IMR-90 (cell line): ENCODE measurements at regions not wholly inside any gene's neighbourhood (a gene's known extent, or its start where the extent isn't known, plus 50 kb on each side); places are given as distances from the start of the nearest gene placed in this dataset.

Experiments
- ATAC-seq: fragments of 200-7000 bp; cut with Tn5 transposase; 2 replicates; pipeline ENCODE4 v1.9.1; 2020; ENCODE audit warnings: low read depth, mild to moderate bottlenecking, moderate library complexity
- BruUV-seq: library from RNA; stranded (reverse); fragments of 400-500 nt; replicated peaks from 2 replicates; lab custom pipeline; 2021; lab: Mats Ljungman, UMichigan
- CTCF ChIA-PET: fragments of 300-600 bp; formaldehyde crosslinking; extraction: SDS; loops from one replicate; lab custom pipeline; 2021; ENCODE audit warnings: antibody characterized with exemption; lab: Yijun Ruan, JAX
- POLR2A ChIA-PET: fragments of 300-600 bp; sonication (Branson Sonifier 250); formaldehyde crosslinking; loops from one replicate; lab custom pipeline; 2022; ENCODE audit warnings: antibody characterized with exemption; ENCODE audit not compliant: unreplicated experiment; lab: Charles Lee
- DNase-seq: peaks from one replicate; pipeline ENCODE4 v3.0.0; 2013
- H2AFZ ChIP-seq: replicated peaks from 2 replicates; pipeline ENCODE3; 2013; ENCODE audit warnings: low read length, mild to moderate bottlenecking; ENCODE audit not compliant: poor library complexity
- H2AK5ac ChIP-seq: 2 replicates; pipeline ENCODE4 v1.6.1; 2013; ENCODE audit warnings: low read depth, low read length, inconsistent platforms
- H2AK9ac ChIP-seq: replicated peaks from 2 replicates; pipeline ENCODE3; 2013; ENCODE audit warnings: mild to moderate bottlenecking, low read depth, low read length, moderate library complexity; ENCODE audit not compliant: poor library complexity
- H2BK120ac ChIP-seq: 2 replicates; pipeline ENCODE4 v1.6.1; 2013; ENCODE audit warnings: low read depth, low read length, inconsistent platforms
- H2BK15ac ChIP-seq: 3 replicates; pipeline ENCODE4 v1.6.1; 2013; ENCODE audit warnings: low read depth, low read length, inconsistent platforms
- H2BK20ac ChIP-seq: 2 replicates; pipeline ENCODE4 v1.6.1; 2013; ENCODE audit warnings: low read depth, mild to moderate bottlenecking, inconsistent platforms, low read length, moderate library complexity
- H2BK5ac ChIP-seq: 2 replicates; pipeline ENCODE4 v1.6.1; 2013; ENCODE audit warnings: mild to moderate bottlenecking, low read depth, low read length, inconsistent platforms; ENCODE audit not compliant: poor library complexity, severe bottlenecking
- H3K14ac ChIP-seq: replicated peaks from 2 replicates; pipeline ENCODE4 v1.6.1; 2013; ENCODE audit warnings: low read depth, low read length, inconsistent platforms
- H3K18ac ChIP-seq: 2 replicates; pipeline ENCODE4 v1.6.1; 2013; ENCODE audit warnings: low read depth, low read length, control low read depth
- H3K23ac ChIP-seq: 2 replicates; pipeline ENCODE4 v1.6.1; 2013; ENCODE audit warnings: low read depth, low read length, inconsistent platforms
- H3K27ac ChIP-seq: 2 replicates; pipeline ENCODE4 v1.5.1; 2013; ENCODE audit warnings: mild to moderate bottlenecking, control low read depth, low read length; ENCODE audit not compliant: insufficient read depth
- H3K27me3 ChIP-seq: 2 replicates; pipeline ENCODE4 v1.6.1; 2013; ENCODE audit warnings: low read length; ENCODE audit not compliant: control insufficient read depth, insufficient read depth
- H3K36me3 ChIP-seq: 2 replicates; pipeline ENCODE4 v1.6.1; 2013; ENCODE audit warnings: low read length, mixed read lengths; ENCODE audit not compliant: control insufficient read depth, insufficient read depth
- H3K4ac ChIP-seq: 2 replicates; pipeline ENCODE4 v1.6.1; 2013; ENCODE audit warnings: low read depth, low read length, inconsistent platforms
- H3K4me1 ChIP-seq: 2 replicates; pipeline ENCODE4 v1.6.1; 2013; ENCODE audit warnings: low read length, mixed read lengths; ENCODE audit not compliant: control insufficient read depth, insufficient read depth
- H3K4me2 ChIP-seq: 2 replicates; pipeline ENCODE4 v1.6.1; 2013; ENCODE audit warnings: low read depth, mild to moderate bottlenecking, control low read depth, low read length, moderate library complexity
- H3K4me3 ChIP-seq: 2 replicates; pipeline ENCODE4 v1.5.1; 2013; ENCODE audit warnings: low read depth, mild to moderate bottlenecking, control low read depth, low read length, moderate library complexity; ENCODE audit not compliant: insufficient read depth
- H3K56ac ChIP-seq: 2 replicates; pipeline ENCODE4 v1.6.1; 2013; ENCODE audit warnings: low read length, inconsistent platforms; ENCODE audit not compliant: insufficient read depth; ENCODE audit errors: extremely low read depth
- H3K79me1 ChIP-seq, 2 experiments: 2 replicates each; pipeline ENCODE4 v1.6.1; 2013; ENCODE audit warnings: low read length in 2 of 2, inconsistent platforms in 1 of 2, low read depth in 1 of 2
- H3K9ac ChIP-seq: 2 replicates; pipeline ENCODE4 v1.6.1; 2013; ENCODE audit warnings: low read depth, low read length, control low read depth
- H3K9me1 ChIP-seq: 2 replicates; pipeline ENCODE4 v1.6.1; 2013; ENCODE audit warnings: low read length, inconsistent platforms; ENCODE audit not compliant: insufficient read depth
- H3K9me3 ChIP-seq: 2 replicates; pipeline ENCODE4 v1.6.1; 2013; ENCODE audit warnings: low read length; ENCODE audit not compliant: control insufficient read depth, insufficient read depth
- H4K20me1 ChIP-seq: 2 replicates; pipeline ENCODE4 v1.6.1; 2013; ENCODE audit warnings: low read length, inconsistent platforms; ENCODE audit not compliant: insufficient read depth
- H4K5ac ChIP-seq: 2 replicates; pipeline ENCODE4 v1.6.1; 2013; ENCODE audit warnings: mild to moderate bottlenecking, low read depth, low read length, control low read depth
- H4K8ac ChIP-seq, 2 experiments: 2 replicates each; pipeline ENCODE4 v1.6.1; 2013; ENCODE audit warnings: low read depth in 2 of 2, low read length in 2 of 2, control low read depth in 1 of 2, inconsistent platforms in 1 of 2
- H4K91ac ChIP-seq: 2 replicates; pipeline ENCODE4 v1.6.1; 2013; ENCODE audit warnings: low read depth, low read length, inconsistent platforms; ENCODE audit not compliant: insufficient read depth
- CHD1 ChIP-seq: IDR thresholded peaks from 2 replicates; pipeline ENCODE4 v1.6.1; 2012; ENCODE audit warnings: low read depth, low read length, improper control_type of control experiment
- RCOR1 ChIP-seq: IDR thresholded peaks from 2 replicates; pipeline ENCODE4 v1.6.1; 2012; ENCODE audit warnings: mild to moderate bottlenecking, low read length, improper control_type of control experiment; ENCODE audit not compliant: insufficient replicate concordance
- RFX5 ChIP-seq: IDR thresholded peaks from 2 replicates; pipeline ENCODE4 v1.8.0; 2012; ENCODE audit warnings: low read depth, mild to moderate bottlenecking, low read length, moderate library complexity
- USF2 ChIP-seq: fragments of 150-350 bp; IDR thresholded peaks from 2 replicates; pipeline ENCODE4 v1.6.1; 2017; ENCODE audit warnings: mild to moderate bottlenecking, antibody characterized with exemption, low read length, low read depth
- WGBS, 2 experiments: methylation state at CpG; one replicate each; pipeline versions ENCODE4 v1.1.5 to v1.1.7; 2013; ENCODE audit warnings: missing lambda C conversion rate in 2 of 2; ENCODE audit not compliant: insufficient read length in 1 of 2; ENCODE audit errors: extremely low coverage in 2 of 2; 5-methylcytosine and 5-hydroxymethylcytosine counted together
- dilution Hi-C: fragments of 300-500 bp; cut with HindIII; formaldehyde crosslinking; loops from one replicate; pipeline ENCODE4 v1.14.3; 2018; ENCODE audit warnings: low sequenced_read_pairs; ENCODE audit not compliant: unreplicated experiment
- in situ Hi-C: fragments of 300-500 bp; cut with MboI; formaldehyde crosslinking; loops from 3 replicates; pipeline ENCODE4 v1.14.3; 2019; ENCODE audit warnings: low sequenced_read_pairs, inconsistent platforms, mixed read lengths
- intact Hi-C: fragments of 100-400 bp; cut with micrococcal nuclease; formaldehyde crosslinking; loops from 2 replicates; pipeline ENCODE4 v1.10.0; 2022

- TF ChIP-seq RFX5: no peak
- no peak for TF ChIP-seq USF2
- no peak for TF ChIP-seq CHD1
- no peak for TF ChIP-seq RCOR1
- 8% methylated on average over 4 of the region's 7 CpGs; no CpG with 5 or more reads in 1 of the 2 experiments for WGBS, 2 experiments
- no peak overlapping the region for H2BK120ac ChIP-seq
- H3K23ac ChIP-seq: no peak overlapping the region
- dilution Hi-C loops (no loop called here), intact Hi-C loops (no loop called here), in situ Hi-C loops (no loop called here)
- no peak overlapping the region for H3K4me3 ChIP-seq
- H3K4me2 ChIP-seq: no peak overlapping the region
- no peaks in the 10 kb centered on the region for H3K4me1 ChIP-seq
- H3K27ac ChIP-seq: no peak overlapping the region
- H3K4ac ChIP-seq: no peak overlapping the region
- no peak overlapping the region for H3K9ac ChIP-seq
- no peak overlapping the region for H3K14ac ChIP-seq
- POLR2A ChIA-PET: no interaction called here
- H4K5ac ChIP-seq: no peak overlapping the region
- no peak overlapping the region for H3K56ac ChIP-seq
- no peak overlapping the region for H2BK20ac ChIP-seq
- no peak for ATAC-seq
- no peak overlapping the region for H4K91ac ChIP-seq
- no peak overlapping the region for H4K8ac ChIP-seq
- H4K20me1 ChIP-seq: no peaks in the 10 kb centered on the region
- no peaks in the 10 kb centered on the region for H3K36me3 ChIP-seq
- H3K18ac ChIP-seq: no peak overlapping the region
- H2AK5ac ChIP-seq: no peak overlapping the region
- H2AK9ac ChIP-seq: no peak overlapping the region
- no peak overlapping the region for H2AFZ ChIP-seq
- no peak for DNase-seq
- no peaks in the 10 kb centered on the region for H3K79me1 ChIP-seq
- CTCF ChIA-PET: no interaction called here
- no TSS peak for BruUV-seq
- H3K27me3 ChIP-seq: peaks cover 3% of the 10 kb centered on the region
- H3K9me1 ChIP-seq: no peaks in the 10 kb centered on the region
- no peak overlapping the region for H2BK15ac ChIP-seq
- H2BK5ac ChIP-seq: no peak overlapping the region
- no peaks in the 10 kb centered on the region for H3K9me3 ChIP-seq
Measured at GRCh38 chr2:118786746-118787145, 60.7 kb downstream of the EN1 start.
